ENCODE measurements at regions not wholly inside any gene's neighbourhood (a gene's known extent, or its start where the extent isn't known, plus 50 kb on each side); places are given as distances from the start of the nearest gene placed in this dataset.

DNA sequence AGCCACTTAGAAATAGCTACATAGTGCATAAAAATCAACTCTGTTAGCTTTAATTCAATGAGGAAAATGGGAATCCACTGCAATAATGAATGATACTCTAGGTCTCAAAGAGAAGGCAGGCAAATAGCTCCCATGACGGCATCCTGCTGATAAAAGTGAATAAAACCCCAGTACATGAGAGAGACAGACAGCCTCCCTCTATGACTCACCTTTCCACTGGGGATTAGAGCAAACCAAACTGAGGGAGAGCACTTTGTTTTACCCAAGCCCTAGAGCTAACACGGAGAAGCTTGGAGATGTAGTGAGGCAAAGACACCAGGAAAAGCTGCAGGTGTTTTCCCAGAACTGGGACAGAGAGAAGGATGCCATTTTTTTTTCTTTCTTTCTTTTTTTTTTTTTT lies 621.9 kb downstream of the LRRIQ3 start:
- no peak for DNase-seq
- no peak for ATAC-seq
- CTCF ChIA-PET = no interaction called here
- no peaks in the 10 kb centered on the region for H3K4me1 Mint-ChIP-seq (ENCODE audit: low read depth)
- no peaks in the 10 kb centered on the region for H3K36me3 Mint-ChIP-seq (ENCODE audit: low read depth)
- H3K4me3 Mint-ChIP-seq = no peak overlapping the region
- POLR2A ChIA-PET = no interaction called here
- H3K27ac Mint-ChIP-seq = no peak overlapping the region
- intact Hi-C loops (cut with micrococcal nuclease) = no loop called here
- peaks cover 7% of the 10 kb centered on the region for H3K9me3 Mint-ChIP-seq
- TF ChIP-seq CTCF (IDR thresholded peaks at IDR 0.05) = no peak
- no peaks in the 10 kb centered on the region for H3K27me3 Mint-ChIP-seq

GRCh38 chr1:73564294-73564693 lies 633.7 kb downstream of the LRRIQ3 start:
- Mint-ChIP-seq H3K9me3 (peaks cover 7% of the 10 kb centered on the region), H3K4me1 (ENCODE audit: low read depth) (no peaks in the 10 kb centered on the region), H3K36me3 (ENCODE audit: low read depth) (no peaks in the 10 kb centered on the region), H3K27ac (no peak overlapping the region), H3K4me3 (no peak overlapping the region), H3K27me3 (no peaks in the 10 kb centered on the region)
- CTCF ChIA-PET = no interaction called here
- ATAC-seq (no peak), DNase-seq (no peak)
- TF ChIP-seq CTCF (IDR thresholded peaks at IDR 0.05) = no peak
- POLR2A ChIA-PET = no interaction called here
- intact Hi-C loops (cut with micrococcal nuclease) = no loop called here

DNA sequence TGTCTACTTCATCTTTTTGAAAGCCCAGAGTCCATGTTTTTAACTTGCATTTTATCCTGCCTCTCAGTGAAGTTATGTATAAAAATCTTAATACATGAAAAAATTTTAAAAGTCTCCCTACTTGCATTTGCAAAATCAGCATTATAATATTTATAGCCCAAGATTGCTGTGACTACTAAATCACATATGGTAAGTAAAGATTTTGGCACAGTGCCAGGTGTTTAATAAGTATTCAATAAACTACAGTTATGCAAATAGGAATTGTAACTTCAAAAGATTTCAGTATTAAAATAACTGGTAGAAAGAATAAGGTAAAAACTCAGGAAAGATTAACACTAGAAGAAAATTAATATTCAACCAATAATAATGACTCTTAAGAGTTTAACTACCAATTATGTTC lies 641.7 kb downstream of the LRRIQ3 start:
- no peak for TF ChIP-seq CTCF (IDR thresholded peaks at IDR 0.05)
- ChIA-PET CTCF (no interaction called here), POLR2A (no interaction called here)
- Mint-ChIP-seq H3K36me3 (ENCODE audit: low read depth) (no peaks in the 10 kb centered on the region), H3K27ac (no peak overlapping the region), H3K9me3 (peaks cover 7% of the 10 kb centered on the region), H3K4me3 (no peak overlapping the region), H3K4me1 (ENCODE audit: low read depth) (no peaks in the 10 kb centered on the region), H3K27me3 (no peaks in the 10 kb centered on the region)
- ATAC-seq = no peak
- intact Hi-C loops (cut with micrococcal nuclease) = no loop called here
- DNase-seq = no peak

DNA sequence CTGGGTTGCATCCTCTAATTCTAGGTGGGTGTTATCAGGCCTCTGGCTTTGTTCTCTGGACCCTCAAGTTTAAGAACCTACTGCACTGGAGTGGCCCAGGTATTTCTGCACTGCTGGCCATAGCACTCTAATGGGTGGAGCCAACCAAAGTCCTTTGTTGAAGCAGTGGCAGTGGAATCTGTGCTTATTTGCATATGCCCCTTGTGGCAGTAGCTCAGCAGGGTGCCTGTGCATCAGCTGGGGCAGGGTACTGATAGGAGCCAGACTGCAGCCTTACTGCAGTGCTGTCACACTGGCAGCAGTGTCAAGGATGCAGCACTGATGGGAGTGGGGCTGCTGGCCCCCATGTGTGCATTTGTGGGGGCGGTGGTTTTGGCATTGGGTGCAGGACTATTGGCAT lies 660.6 kb downstream of the LRRIQ3 start:
- ChIA-PET CTCF (no interaction called here), POLR2A (no interaction called here)
- H3K9me3 Mint-ChIP-seq = peaks cover 18% of the 10 kb centered on the region
- H3K27ac Mint-ChIP-seq = no peak overlapping the region
- no peak for TF ChIP-seq CTCF (IDR thresholded peaks at IDR 0.05)
- H3K4me1 Mint-ChIP-seq (ENCODE audit: low read depth) = no peaks in the 10 kb centered on the region
- no peaks in the 10 kb centered on the region for H3K27me3 Mint-ChIP-seq
- no peak overlapping the region for H3K4me3 Mint-ChIP-seq
- intact Hi-C loops (cut with micrococcal nuclease) = no loop called here
- no peaks in the 10 kb centered on the region for H3K36me3 Mint-ChIP-seq (ENCODE audit: low read depth)
- no peak for ATAC-seq
- no peak for DNase-seq

DNA sequence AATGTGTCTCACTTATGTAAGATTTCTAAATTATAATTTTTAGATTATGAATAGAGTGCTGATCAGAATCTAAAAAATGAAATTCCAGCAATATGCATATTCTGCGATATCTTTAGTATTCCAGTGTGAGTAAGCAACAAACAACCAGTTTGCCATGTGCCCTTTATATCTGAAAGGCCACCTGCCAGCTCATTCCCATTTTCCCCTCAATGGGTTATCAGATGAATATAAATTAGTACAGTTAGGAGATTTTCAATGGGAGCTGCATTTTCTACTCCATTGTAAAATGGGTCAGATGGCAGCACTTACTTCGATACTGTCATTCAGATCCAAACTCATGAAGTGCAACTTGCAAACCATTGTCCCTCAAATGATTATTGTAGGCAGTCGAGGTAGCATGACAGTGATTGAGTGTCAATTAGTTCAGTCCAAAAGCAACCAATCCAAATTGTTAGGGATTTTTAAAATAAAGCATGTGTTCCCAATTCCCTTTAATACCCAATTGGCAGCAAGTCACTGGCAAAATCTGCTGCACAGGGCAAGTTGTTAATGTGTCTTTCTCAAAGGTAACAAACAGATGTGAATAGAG lies 680.3 kb downstream of the LRRIQ3 start:
- no peaks in the 10 kb centered on the region for H3K9me3 Mint-ChIP-seq
- no peak for TF ChIP-seq CTCF (IDR thresholded peaks at IDR 0.05)
- no peak overlapping the region for H3K4me3 Mint-ChIP-seq
- no peaks in the 10 kb centered on the region for H3K4me1 Mint-ChIP-seq (ENCODE audit: low read depth)
- no peak overlapping the region for H3K27ac Mint-ChIP-seq
- H3K27me3 Mint-ChIP-seq = no peaks in the 10 kb centered on the region
- CTCF ChIA-PET = no interaction called here
- intact Hi-C loops (cut with micrococcal nuclease) = no loop called here
- POLR2A ChIA-PET = no interaction called here
- no peak for DNase-seq
- no peak for ATAC-seq
- H3K36me3 Mint-ChIP-seq (ENCODE audit: low read depth) = no peaks in the 10 kb centered on the region

All from activated CD8-positive, alpha-beta T cell treated with anti-CD3 and anti-CD28 coated beads for 36 hours (primary cell).